ENCODE measurements at regions not wholly inside any gene's neighbourhood (a gene's known extent, or its start where the extent isn't known, plus 50 kb on each side); places are given as distances from the start of the nearest gene placed in this dataset.

DNA sequence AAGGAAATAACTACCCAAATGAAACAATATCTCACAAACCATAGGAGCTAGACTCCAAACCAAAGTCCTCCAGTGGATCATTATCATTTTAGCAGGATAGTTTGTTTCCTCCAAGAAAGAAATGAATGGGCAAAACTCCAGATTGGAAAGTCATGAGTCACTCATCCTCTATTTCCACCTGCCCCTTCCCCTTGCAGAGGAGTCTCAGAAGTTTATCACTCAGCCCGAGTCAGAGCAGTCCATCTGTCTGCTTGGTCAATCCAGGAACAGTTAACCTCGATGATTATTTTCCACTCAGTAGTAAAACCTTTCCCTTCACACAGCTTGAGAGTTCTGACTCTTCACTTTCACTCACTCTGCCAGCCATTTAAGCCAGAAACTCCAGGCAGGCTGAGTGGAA, 462.2 kb downstream of the BCL11A start:
- no peak for DNase-seq

DNA sequence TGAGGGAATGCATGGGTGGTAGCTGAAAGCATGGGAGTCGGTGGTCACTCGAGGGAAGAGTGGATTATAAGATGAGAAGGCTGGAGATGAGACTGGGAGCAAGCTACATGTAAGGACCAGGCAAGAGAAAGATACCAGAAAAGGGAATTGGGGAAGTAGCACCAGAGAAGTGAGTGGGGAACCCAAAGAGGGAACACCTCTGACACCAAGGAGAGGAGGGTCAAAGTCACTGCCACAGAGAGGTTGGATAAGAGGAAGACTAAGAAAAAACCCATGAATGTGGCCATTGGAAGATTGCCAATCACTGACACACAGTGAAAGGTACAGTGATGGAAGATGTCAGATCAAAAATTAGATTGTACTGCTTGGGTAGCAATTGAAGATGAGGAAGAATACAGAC, 473.9 kb downstream of the BCL11A start:
- DNase-seq = no peak

DNA sequence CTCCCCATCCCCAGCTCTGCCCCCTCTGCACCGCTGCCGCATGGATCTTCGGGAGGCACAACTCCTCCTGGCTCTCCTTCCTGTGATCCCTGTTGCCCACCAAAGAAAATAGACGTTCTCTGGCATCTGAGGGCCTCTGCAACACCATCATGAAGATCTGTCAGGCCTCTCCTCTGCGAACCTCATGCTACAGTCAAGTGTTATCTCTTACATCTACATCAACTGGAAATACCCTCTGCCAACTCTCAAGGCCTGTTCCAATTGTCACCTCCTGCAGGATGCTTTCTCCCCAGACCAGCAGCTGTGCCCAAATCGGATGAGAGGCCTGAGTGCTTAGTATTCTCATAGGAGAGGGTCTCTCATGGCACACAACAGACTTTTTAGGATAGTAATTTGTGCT, 478.4 kb downstream of the BCL11A start:
- DNase-seq = no peak

DNA sequence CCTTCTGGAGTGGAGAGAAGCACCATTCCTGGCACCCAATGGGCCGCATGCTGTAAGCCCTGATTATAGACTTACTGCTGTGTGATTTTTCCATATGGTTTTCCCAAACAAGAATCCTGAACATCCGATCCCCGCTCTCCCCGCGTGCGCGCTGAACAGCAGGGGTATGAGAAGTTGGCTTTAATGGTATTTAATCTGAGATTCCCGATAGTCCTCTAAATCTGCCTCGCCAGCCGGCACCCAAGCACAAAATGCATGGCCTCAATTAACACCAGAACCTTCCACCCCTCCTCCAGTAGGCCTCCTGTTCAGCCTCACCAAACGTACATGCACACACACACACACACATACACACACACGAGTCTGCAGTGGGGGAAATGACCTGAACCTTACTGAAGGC, 480.3 kb downstream of the BCL11A start:
- DNase-seq = no peak

DNA sequence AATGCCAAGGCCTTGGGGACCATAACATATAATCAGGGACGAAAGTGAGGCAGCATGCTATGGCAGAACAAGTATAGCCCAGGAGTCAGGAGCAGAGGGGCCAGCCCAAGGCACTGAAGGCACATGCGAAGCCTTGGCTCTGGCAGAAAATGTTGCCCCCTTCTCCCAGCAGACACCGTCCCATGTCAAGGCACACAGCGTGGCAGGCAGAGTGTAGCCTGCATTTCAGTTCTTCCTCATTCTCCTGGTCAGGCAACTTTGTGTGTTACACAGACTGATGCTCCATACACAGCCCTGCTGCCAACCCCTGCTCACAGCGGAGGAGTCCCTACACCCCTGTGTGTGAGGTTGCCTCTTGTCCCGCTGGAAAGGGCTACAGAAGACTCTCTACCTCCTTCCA, 480.8 kb downstream of the BCL11A start:
- DNase-seq = no peak

DNA sequence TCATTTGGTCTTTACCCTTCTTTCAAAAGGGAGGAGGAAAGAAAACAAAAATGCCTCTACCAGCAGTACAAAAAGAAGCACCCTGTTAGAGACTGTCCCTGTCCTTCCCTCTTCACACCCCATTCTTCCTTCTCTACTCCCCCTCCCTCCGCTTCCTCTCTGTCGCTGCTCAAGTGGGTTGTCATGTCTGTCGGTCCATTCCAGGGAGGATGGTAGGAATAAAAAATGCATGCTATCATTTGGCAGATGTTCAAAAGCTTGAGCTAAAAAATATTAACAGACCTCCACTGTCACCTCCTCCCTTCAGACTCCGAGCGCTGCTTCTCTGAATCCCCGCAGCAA, 482.0 kb downstream of the BCL11A start:
- no peak for DNase-seq

DNA sequence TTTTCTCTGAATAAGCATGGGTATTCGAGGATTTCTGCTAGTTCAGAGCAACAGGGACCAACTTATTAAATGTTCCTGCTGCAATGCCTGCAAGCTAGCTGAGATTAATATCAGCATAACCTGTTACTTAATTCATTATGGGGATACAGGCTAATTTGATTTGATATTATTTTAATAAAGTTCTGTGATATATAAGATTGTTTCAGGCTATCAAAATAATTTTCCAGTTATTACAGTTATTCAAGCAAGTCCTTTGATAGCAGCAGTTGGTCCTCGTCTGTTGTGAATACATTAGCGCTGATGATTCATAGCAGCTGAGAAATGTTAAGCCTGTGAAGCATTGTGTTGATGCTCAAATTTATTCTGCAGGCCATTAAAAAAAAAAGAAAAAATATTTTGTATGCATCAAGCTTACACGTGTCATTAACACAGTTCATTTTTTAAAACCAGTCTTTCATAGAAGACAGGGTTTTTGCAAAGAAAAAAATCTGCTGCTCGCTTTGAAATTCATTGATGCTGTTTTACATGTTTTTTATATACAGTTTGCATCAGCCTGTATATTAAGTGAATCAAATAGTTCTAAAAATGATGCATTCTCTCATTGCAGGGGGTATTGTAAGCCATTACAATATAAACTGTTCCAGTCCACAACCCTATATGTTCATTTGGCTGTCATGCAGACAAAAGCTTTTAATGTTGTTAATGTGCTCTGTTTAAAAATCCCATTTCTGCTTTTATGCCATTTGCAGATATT, 482.5 kb downstream of the BCL11A start:
- no peak for DNase-seq

DNA sequence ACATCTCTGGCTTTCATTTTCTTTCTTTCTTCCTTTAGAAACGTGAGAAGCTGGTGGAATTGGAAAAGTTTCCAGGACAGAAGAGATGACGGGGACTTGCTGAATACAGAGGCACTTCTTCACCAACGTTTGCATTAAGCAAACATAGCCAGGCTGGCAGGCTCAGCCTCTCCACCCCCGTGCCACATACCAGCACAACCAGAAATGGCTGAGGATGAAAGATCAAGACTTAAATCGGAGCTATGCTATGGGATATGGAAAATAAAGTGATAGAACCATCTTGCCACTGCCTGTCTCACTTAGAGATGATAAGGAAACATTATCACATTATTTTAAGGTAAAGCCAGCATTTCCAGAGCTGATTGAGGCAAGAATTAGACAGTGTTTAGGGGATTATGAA, 483.3 kb downstream of the BCL11A start:
- no peak for DNase-seq

DNA sequence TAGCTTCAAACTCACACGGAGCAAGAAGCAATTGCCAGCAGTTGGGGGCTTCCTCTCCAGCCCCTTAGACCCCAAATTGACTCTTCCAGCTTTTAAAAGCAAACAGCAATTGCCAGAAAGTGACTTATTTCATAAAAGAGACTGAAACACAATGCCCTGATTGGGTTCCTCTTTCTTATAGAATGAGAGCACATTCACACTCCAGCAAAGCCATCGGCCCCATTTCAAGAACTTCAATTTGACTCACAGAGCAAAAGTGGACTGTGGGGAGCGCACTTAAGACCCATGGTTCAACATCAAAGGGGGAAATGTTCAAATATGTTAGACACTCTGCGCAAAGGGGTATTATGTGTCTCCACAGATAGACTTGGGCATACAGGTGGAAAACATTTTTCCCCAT, 484.7 kb downstream of the BCL11A start:
- DNase-seq = no peak

DNA sequence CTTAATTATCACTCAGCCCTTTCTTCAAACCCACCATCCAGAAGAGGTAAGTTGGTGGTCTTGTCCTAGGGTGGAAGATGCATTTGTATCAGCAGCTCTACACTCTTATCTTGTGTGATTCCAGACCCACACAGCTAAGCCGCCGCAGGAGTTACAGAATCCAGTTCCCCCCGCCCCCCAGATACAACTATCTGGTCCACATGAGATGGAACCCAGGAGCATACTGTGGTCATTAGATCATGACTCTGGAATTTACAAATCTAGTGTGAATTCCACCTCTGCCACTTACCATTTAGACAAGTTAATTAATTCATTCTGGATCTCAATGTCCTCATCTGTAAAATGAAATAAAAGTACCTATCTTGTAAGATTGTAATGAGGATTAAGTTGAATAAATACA, 486.4 kb downstream of the BCL11A start:
- DNase-seq = no peak

DNA sequence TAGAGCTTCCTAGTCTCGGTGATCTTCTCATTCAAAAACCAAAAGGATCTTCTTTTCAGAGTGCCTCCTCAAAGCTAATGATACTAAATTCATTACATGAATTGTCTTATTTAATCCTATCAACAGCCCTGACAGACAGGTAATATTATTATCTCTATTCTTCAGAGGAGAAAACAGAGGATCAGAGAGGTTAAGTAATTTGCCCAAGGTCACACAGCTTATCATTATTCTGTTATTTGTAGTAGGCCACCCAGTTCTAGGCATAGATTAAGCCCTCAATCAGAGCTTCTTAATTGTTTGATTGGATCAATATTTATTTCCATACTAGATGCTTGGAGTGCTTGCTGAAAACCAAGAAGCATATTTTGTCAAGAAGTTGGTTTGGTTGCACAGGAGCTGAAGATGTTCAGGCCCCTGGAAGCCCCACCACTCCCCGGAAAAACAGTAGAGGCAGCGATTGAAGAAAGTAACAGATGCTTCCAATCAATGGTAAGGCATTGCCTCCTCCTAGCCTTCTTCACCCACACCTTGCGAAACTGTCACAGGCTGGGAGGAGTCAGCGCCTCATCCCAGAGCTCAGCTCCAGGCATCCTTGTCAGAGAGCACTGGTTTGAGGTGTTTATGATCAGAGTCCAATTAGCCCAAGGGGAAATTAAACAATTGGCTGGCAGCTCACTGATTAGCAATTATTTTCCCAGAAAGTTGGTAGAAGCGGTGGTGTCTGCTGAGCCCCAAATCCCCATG, 487.2 kb downstream of the BCL11A start:
- DNase-seq = no peak

DNA sequence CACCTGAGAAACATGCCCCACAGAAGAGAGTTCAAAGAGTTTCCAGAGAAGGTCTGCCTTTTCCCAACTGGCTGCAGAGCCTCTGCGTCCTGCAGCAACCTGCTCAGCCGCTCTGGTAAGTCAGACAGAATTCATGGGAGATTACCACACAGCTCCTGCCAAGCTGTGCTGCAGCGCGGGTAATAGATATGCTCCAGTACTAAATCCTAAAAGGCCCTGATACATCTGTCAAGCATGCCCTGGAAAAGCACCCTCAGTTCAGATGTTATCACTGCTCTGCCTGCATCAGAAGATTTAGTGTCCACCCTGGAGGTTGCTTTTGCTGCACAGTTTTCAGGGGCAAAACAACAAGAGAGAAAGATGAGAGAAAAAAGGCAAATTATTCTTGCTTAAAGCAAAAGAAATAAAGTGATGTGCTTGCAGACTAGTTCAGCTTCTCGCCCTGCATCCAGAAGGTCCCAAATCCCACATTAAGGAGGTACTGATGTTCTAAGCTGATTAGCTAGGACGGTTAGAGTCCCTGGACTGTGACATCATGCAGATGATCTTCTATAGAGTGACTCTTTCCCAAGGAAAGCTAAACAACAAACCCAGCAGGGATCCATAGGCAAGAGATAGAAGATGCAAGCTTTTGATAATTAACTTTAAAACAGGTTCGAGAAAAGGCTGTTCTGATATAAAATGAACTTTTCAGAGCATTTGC, 488.6 kb downstream of the BCL11A start:
- no peak for DNase-seq

DNA sequence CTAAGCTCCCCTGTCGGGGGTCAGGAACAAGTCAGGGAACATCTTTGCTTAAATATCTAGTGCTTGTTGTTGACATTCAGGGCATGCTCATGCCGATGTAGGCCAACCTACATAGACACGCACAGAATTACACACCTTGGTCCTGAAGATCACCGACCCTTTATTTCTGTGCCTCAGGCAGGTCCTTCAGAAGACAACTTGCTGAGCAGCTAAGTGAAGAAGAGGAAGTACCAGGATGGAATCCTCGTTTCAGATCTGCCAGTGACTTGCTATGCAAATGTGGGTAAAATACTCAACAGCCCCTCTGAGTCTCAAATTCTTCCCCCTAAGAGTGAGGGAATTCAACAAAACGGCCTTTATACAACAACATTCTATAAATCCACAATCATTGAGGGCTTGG, 494.7 kb downstream of the BCL11A start:
- no peak for DNase-seq

DNA sequence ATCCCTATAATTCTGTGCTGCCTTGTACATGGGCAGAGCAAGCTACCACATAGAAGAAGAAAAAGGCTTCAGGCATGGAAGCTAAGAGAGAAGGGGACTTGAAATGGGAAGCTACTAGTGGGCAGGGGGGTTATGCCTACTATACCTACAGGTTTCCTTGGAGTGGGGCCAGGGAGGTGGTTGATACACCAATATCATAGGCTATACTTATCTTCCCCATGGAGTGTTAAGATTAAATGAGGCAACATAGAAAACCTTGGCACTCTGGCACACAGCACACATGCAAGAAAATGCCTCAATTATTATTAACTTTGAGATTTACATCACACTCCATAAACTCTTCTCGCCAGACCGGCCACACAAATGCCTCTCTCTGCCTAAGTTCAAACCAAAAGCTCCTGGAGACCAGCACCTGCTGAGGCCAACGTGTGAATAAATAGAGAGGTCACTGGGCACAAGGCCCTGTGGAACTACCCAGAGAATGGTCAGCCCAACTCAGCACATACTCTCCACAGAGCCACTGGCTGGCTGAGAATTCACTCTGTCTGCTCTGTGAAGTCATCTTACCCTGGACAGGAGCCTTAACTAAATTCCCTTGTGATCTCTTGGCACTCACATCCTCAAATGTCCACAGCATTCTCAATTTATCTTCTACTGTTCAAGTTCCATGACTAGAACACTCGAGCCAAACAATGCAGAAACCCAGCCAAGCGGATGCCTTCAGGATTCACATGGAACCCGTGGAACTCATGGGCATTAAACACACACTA, 498.7 kb downstream of the BCL11A start:
- no peak for DNase-seq

DNA sequence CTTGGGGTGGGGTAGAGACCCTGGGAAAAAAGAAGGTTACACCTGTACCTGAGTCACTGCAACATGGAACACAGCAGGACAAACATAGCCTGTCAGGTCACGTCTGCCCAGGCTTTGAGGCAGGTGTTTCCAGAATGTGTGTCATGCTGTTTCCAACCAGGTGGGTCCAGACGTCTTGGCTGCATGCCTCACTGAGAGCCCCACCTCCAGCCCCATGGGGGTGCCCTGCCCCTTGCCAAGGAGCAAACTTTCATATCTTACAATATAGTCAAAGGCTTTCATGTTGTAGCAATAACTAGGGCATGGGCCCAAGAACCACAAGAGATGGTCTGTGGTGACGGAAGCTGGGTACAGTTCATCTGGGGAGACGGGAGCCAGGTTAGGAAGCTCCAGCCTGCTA, 499.7 kb downstream of the BCL11A start:
- no peak for DNase-seq

DNA sequence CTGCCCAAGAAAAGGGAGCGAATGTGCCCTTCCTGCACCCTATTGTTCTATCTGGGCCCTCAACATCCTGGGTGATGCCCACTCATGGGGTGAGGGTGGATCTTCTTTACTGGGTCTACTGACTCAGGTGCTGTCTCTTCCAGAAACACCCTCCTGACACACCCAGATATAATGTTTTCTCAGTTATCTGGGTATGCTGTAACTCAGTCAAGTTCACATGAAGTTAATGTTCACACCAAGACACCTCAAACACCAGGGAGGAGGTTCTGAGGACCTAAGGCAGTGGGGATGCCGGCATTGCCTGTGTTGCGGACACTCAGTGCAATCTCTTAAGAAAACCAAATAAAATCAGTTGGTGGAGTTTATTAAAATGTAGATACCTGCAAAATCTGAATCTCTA, 500.9 kb downstream of the BCL11A start:
- no peak for DNase-seq

DNA sequence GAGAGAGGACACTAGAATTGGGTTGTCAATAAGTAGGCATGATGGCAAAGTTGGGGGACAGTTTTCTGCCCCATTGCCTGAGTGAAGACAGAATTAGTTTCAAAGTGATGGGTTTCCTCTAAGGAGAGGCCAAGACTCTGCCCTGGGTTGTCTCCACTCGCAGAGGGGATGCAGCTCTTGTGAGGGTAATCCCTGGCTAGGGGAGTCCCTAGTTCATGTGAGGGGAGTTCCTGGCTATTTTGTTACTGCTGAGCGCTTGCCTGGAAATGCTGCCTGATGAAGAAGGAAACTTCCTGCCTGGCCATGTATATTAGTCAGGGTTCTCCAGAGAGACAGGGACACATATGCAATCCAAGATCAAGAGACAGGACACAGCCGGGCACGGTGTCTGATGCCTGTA, 501.5 kb downstream of the BCL11A start:
- DNase-seq = no peak

DNA sequence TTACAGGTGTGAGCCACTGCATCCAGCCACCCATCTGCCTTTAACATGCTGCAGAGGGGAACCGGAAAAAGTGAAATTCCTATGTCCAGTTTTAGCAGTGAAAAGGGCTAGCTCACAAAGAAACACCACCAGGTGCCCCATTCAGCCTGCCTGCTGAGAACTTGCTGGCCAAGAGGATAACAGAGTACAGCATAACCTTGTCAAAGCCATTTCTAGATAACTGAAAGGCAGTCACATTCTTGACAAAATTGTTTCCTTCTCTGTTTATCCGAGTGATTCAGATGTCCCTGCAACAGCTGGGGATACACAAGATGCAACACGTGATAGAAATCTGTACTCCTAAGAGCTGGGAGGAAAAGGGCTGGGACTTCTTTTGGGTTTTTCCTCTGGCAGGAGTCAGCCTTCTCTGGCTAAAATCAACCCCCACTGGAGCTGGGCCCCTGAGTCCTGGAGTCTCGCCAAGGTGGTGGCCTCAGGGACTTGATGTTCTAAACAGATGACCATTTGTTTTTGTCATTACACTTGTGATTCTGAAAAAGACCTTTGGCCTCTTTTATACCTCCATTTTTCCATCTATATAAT, 505.4 kb downstream of the BCL11A start:
- no peak for DNase-seq

DNA sequence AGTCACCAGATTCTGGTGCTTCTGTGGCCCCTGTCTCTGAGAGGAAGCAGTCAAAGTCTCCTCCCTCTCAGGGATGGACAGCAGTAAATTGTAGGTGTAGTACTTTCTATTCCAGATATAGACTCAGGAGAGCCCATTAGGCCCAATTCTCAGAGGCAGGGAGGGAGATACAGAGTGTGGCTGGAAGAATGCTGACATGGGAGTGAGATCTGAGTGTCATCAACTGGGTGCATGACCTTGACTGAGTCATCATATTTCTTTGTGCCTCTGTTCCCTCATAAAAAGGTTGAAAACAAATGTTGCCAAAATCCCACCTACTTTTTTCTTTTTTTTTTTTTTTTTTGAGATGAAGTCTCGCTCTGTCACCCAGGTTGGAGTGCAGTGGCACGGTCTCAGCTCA, 506.1 kb downstream of the BCL11A start:
- DNase-seq = no peak

DNA sequence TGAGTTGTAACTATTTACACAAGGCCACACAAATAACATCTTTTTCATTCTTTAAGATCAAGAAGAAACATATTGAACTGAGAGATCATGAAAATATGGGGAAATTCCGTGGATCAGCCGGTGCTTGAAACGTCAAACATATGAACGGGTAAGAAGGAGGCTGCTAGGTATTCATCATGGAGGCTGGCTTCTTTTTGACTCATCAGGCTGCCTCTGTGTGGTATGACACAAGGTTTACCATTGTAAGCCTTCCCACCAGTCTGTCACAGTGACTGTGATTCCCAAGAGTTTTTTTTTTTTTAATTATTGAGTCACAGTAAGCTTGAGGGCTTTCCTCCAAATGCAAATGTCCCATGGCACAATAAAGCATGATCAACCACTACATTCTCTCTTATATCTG, 506.9 kb downstream of the BCL11A start:
- DNase-seq = no peak

DNA sequence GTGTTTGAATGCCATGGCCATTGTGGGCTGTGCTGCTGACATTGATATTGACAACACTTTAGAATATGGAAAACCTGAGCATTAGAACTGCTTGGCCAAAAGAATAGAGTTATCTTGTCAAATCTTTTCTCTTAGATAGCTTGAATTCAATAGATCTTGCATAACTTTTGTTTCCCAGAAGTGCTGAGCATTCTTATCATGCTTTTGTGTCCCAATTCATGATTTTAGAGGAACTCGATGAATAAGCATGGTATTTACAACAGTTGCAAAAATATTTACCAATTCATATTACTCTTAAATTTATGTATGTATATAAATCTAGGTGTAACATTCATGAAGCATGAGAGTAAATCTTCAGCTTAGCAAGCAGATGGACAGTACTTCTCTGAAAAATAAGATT, 508.0 kb downstream of the BCL11A start:
- no peak for DNase-seq

DNA sequence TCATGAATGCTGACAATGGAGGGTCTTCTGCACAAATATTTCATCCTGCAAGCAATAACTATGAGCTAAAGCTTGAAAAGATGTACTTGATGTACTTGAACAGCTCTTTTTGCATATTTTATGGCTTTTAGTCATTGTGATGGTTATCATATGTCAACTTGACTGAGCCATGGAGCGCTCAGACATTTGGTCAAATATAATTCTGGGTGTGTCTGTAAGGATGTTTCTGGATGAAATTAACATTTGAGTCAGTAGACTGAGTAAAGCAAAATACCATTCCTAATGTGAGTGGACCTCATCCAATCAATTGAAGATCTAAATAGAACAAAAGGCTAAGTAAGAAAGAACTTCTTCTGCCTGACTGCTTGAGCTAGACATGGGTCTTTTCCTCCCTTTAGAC, 509.0 kb downstream of the BCL11A start:
- DNase-seq = no peak

DNA sequence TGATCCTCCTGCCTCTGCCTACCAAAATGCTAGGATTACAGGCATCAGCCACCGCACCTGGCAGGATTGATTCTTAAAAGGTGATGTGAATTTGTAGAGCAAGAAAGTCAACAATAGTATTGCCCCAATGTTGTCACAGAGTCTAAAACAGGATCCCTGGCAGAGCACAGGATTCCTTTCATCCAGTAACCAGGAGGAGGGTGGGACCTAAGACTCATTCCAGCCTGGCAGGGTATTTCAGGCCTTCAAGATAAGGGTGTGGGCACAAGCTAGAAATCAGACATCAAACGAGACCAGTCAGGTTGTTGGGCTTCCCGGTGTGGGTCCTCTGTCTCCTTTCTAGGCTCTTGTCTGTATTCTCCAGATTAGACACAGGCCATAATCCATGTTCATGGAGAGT, 511.4 kb downstream of the BCL11A start:
- DNase-seq = no peak

All from NCI-H510A treated with DMSO at 0.1 percent for 48 hours (cell line).